Cardiac septum (tissue), 1 donor: ENCODE measurements at regions not wholly inside any gene's neighbourhood (a gene's known extent, or its start where the extent isn't known, plus 50 kb on each side); places are given as distances from the start of the nearest gene placed in this dataset.
A peak's percentile ranks its signal among the peaks of the same experiment; 100 is the strongest.
"Not testable (repeated sequence)": the region's sequence is repeated elsewhere in the genome, so short reads cannot be mapped to it uniquely, and the experiment has no call there.

ENCODE experiments used
- DNase-seq: peaks from one replicate; pipeline ENCODE4 v3.0.0-alpha.2; 2020; ENCODE audit warnings: low spot score
- intact Hi-C: fragments of 100-400 bp; cut with DNase I; formaldehyde crosslinking; loops from one replicate; pipeline ENCODE4 v1.14.0; 2022
- donor health status: DM: no; HTN: no; CAD: no.

DNA sequence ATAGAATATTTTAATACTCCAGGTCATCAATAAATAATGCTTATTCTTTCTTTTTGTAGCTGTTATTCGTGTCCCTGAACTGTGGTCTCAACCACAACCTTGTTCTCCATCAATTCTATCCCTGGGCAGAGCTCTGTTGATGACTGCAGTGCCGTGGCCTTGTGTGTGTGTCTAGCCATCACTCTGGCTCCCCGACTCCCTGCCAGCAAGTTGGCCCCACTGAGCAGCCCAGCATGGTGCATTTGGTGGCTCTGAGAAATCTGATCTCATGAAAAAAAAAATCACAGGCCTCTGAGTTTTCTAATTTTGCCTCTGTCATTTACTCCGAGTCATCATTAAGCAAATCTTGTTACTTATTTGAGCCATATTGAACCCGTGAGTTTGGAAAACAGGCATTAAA is 164.7 kb downstream of the GOLGA6L6 start:
- intact Hi-C loops: no loop called here
- DNase-seq: no peak

GRCh38 chr15:20372416-20372815 is 169.2 kb downstream of the GOLGA6L6 start:
- intact Hi-C loops: not testable (repeated sequence)

DNA sequence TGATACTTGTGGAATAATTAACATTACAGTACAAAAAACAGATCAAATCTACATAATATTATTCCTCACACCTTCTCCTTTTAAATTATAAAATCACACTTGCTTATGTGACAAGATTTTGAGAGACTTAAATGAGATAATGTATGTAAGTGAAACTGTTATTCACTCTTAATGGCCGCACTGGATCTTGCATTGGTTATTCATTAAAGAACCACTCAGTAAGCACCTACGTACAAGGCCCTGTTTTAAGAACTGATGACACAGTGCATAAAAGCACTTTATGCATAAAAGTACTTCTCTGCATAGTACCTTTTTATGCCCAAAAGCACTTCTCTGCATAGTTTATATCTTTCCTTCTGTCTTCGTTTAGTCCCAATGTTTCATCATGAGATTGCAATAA is 172.1 kb downstream of the GOLGA6L6 start:
- no peak for DNase-seq
- intact Hi-C loops: no loop called here

More at GRCh38 chr15:20372416-20372815, 169.2 kb downstream of the GOLGA6L6 start:
- DNase-seq: not testable (repeated sequence)

DNA sequence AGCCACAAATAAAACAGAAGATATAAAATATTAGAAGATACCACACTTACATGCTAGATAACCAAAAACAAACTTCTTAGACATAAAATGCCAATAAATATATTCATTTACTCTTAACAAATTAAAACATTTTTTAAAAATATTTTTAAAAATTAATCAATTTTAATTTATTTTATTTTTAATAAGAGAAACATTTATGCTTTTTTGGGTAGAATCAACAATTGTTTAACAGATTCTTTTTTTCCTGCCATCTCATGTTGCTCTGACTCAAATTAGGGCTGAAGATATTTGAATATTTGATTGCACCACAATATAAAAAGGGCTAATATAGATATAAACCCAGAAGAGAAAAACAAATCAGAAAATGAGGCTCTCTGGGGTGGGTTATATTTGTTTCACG is 172.6 kb downstream of the GOLGA6L6 start:
- intact Hi-C loops: no loop called here
- DNase-seq: no peak

- intact Hi-C loops: no loop called here
These were observed 174.5 kb downstream of the GOLGA6L6 start for GRCh38 chr15:20367093-20367492.

DNA sequence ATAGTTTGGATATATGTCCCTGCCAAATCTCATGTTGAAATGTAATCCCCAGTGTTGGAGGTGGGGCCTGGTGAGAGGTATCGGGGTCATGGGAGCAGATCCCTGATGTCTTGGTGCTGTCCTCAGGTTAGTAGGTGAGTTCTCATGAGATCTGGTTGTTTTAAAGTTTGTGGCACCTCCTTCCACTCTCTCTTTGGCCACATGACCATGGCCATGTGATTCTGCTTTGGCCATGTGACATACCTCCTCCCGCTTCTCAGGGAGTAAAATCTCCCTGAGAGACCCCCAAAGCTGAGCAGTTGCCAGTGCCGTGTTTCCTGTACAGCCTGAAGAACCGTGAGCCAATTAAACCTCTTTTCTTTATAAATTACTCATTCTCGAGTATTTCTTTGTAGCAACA is 178.0 kb downstream of the GOLGA6L6 start:
- DNase-seq, intact Hi-C loops: not testable (repeated sequence)

More at GRCh38 chr15:20367093-20367492, 174.5 kb downstream of the GOLGA6L6 start:
- no peak for DNase-seq

DNA sequence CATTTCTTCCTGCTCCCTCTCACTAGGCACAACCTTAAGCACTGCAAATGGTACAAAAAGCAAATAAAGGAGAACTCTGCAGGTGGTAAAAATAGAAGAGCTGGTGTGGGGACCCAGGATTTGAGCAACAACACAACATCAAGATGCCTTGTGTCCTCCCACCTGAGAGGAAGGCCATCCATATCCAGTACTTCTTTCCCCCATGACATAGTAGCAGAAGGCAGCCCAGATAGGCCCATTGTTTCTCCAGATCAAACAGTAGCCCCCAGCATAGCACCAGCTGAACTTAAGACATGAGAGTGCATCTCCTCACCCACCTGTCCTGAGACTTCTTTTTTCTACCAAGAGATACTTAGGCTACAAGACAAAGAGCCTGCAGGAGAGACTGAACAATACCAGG is 180.5 kb downstream of the GOLGA6L6 start:
- intact Hi-C loops: no loop called here
- no peak for DNase-seq

DNA sequence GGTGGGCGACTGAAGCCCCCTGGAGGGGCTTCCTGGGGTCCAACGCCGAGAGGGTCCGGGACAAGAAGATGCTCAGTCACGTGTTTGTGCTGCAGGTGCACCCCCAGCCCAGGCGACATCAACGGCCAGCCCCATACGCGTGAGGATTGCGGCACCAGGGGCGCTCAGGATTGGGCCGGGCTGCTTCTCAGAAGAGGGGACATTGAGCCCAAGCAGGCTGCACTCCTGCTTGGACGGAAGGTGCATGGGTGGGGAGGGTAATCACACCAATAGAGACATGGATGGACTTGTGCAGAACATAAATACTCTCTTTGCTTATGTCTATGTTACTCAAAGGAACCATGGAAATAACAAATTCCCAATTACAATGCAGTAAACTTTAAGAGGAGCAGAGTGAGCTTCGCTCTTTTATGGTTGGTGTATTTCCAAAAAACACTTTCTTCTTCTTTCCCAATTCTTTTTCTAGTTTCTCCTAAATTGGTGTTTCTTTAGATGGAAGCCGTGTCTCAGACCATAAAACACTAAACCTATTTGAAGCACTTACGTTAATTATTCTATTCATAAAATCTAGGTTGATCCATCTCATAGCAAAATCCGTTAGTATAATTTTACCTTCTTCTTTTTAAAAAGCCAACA is 182.7 kb downstream of the GOLGA6L6 start:
- DNase-seq: peak; percentile 74
- intact Hi-C loops: no loop called here

- intact Hi-C loops: no loop called here
These were observed 183.4 kb downstream of the GOLGA6L6 start for GRCh38 chr15:20358066-20358778.

DNA sequence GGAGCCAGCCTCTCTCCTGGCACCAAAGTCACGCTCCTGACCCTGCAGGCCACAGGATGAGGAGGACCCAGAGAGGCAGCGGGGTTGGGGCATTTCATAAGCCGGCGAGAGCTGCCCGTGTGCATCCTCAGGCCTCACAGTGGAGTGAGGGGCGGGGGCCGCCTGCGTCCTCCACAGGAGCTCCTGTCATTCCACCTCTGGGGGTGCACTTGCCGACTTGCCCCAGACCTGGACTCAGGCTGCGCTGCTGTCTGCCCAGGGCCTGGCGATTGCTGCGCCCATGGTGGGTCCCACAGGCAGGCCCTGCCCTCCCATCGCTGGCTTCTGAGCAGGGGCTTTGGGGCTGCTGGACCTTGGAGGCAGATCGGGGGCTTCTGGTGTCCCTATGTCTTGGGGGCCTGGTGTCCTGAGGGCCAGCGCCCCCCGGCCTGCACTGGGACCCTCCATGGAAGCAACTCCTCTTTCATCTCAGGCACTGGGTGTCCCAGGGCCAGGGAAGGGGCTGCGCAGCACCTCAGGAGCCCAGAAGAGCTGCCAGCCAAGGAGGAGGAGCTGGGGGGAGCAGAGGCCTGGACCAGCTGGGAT is 184.0 kb downstream of the GOLGA6L6 start:
- intact Hi-C loops: no loop called here
- DNase-seq: peak; percentile 74

More at GRCh38 chr15:20358066-20358778, 183.4 kb downstream of the GOLGA6L6 start:
- peak; percentile 76 for DNase-seq

- peak; percentile 74 for DNase-seq
- intact Hi-C loops: no loop called here
These were observed 184.6 kb downstream of the GOLGA6L6 start for GRCh38 chr15:20356911-20357480.

- peak; percentile 74 for DNase-seq
- intact Hi-C loops: no loop called here
These were observed 185.1 kb downstream of the GOLGA6L6 start for GRCh38 chr15:20356444-20356910.

DNA sequence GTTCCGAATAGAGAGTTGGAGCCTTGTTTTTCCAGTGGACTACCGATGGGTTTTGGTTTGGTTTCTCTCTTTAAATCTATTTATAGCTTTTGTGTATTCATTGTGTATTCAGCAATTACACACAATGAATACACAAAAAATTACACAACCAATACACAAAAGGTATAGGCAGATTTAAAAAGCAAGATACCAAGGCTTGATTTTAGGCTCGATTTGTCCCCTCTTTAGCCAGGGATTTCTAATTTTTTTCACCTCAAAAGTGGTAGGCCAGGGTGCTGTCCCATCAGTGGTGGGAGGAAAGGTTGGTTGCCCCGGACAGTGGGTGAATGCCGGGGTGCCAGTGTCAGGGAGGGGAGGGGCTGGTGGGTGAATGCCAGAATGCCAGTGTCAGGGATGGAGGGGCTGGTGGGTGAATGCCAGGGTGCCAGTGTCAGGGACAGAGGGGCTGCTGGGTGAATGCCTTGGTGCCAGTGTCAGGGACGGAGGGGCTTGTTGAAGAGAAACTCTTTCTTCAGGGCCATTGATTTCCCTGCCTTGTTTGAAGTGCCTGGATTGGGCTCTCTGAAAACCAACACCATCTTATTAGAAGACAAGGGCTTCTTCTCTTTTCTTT is 186.2 kb downstream of the GOLGA6L6 start:
- peak; percentile 70 for DNase-seq
- intact Hi-C loops: no loop called here

GRCh38 chr15:20354884-20355223 is 186.7 kb downstream of the GOLGA6L6 start:
- intact Hi-C loops, DNase-seq: not testable (repeated sequence)

DNA sequence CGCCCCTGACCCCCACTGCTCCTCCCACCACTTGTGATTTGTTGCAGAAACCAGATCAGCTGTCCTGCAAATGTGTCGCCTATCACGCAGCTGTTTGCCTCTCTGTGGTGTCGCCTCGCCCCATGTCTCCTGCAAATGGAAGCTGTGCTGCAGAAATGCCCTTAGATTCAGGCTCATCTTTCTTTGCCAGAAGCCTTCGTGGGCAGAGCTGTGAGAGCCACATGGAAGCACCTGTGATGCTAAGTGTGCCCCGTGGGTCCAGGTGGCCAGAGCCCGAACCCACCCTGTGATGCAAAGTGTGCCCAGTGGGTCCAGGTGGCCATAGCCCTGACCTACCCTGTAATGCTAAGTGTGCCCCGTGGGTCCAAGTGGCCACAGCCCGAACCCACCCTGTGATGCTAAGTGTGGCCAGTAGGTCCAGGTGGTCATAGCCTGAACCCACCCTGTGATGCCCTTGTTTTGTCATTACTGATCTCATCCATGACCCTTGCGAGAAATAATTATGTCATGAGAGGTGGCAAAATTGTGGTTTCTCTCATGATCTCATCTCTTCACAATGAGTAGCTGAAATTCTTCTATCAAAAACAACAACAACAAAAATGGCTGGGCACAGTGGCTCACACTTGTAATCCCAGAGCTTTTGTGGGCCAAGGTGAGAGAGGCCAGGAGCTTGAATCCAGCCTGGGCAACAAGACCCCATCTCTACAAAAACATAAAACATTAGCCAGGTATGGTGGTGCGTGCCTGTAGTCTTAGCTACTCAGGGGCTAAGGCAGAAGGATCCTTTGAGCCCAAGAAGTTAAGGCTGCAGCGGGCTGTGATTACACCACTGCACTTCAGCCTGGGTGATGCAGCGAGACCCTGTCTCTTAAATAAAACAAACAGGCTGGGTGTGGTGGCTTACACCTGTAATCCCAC is 187.4 kb downstream of the GOLGA6L6 start:
- intact Hi-C loops: no loop called here
- no peak for DNase-seq

- intact Hi-C loops: no loop called here
- peak; percentile 76 for DNase-seq
These were observed 189.1 kb downstream of the GOLGA6L6 start for GRCh38 chr15:20352241-20353200.

- intact Hi-C loops: no loop called here
- peak; percentile 78 for DNase-seq
These were observed 190.1 kb downstream of the GOLGA6L6 start for GRCh38 chr15:20351448-20351971.
